HG03103 (cell line): ENCODE measurements at regions not wholly inside any gene's neighbourhood (a gene's known extent, or its start where the extent isn't known, plus 50 kb on each side); places are given as distances from the start of the nearest gene placed in this dataset.

Experiments used
- ATAC-seq: cut with Tn5 transposase; IDR thresholded peaks from one replicate; pipeline ENCODE4 v1.9.1; 2021; ENCODE audit warnings: low read depth; ENCODE audit not compliant: unreplicated experiment

GRCh38 chr21:16840538-16840937, 672.3 kb upstream of the CXADR start:
- no peak for ATAC-seq

GRCh38 chr21:16841975-16842695, 670.7 kb upstream of the CXADR start:
- no peak for ATAC-seq

GRCh38 chr21:16842696-16843035, 670.2 kb upstream of the CXADR start:
- no peak for ATAC-seq

GRCh38 chr21:16847211-16847610, 665.6 kb upstream of the CXADR start:
- ATAC-seq, result no peak

- ATAC-seq, result no peak
These were observed 661.8 kb upstream of the CXADR start for GRCh38 chr21:16851054-16851453.

GRCh38 chr21:16855164-16855667, 657.6 kb upstream of the CXADR start:
- ATAC-seq, result no peak

GRCh38 chr21:16863362-16863905, 649.4 kb upstream of the CXADR start:
- ATAC-seq, result no peak

- ATAC-seq, result no peak
These were observed 648.9 kb upstream of the CXADR start for GRCh38 chr21:16863908-16864307.

GRCh38 chr21:16865632-16866031, 647.2 kb upstream of the CXADR start:
- ATAC-seq, result no peak

- no peak for ATAC-seq
These were observed 646.0 kb upstream of the CXADR start for GRCh38 chr21:16866851-16867250.

GRCh38 chr21:16870103-16870502, 642.7 kb upstream of the CXADR start:
- ATAC-seq, result no peak

GRCh38 chr21:16872616-16873015, 640.2 kb upstream of the CXADR start:
- no peak for ATAC-seq

- no peak for ATAC-seq
These were observed 639.7 kb upstream of the CXADR start for GRCh38 chr21:16873176-16873575.

GRCh38 chr21:16873596-16873995, 639.2 kb upstream of the CXADR start:
- no peak for ATAC-seq

- ATAC-seq, result no peak
These were observed 633.4 kb upstream of the CXADR start for GRCh38 chr21:16879479-16879878.

GRCh38 chr21:16891821-16892220, 621.0 kb upstream of the CXADR start:
- no peak for ATAC-seq

- no peak for ATAC-seq
These were observed 612.2 kb upstream of the CXADR start for GRCh38 chr21:16900685-16901084.

- ATAC-seq, result no peak
These were observed 604.8 kb upstream of the CXADR start for GRCh38 chr21:16908077-16908476.

GRCh38 chr21:16910435-16911165, 602.2 kb upstream of the CXADR start:
- no peak for ATAC-seq

- ATAC-seq, result no peak
These were observed 601.7 kb upstream of the CXADR start for GRCh38 chr21:16911166-16911607.

- ATAC-seq, result no peak
These were observed 600.8 kb upstream of the CXADR start for GRCh38 chr21:16912075-16912474.

- ATAC-seq, result no peak
These were observed 599.8 kb upstream of the CXADR start for GRCh38 chr21:16913010-16913409.
